ENCODE measurements at regions not wholly inside any gene's neighbourhood (a gene's known extent, or its start where the extent isn't known, plus 50 kb on each side); places are given as distances from the start of the nearest gene placed in this dataset.
A peak's percentile ranks its signal among the peaks of the same experiment; 100 is the strongest.

DNA sequence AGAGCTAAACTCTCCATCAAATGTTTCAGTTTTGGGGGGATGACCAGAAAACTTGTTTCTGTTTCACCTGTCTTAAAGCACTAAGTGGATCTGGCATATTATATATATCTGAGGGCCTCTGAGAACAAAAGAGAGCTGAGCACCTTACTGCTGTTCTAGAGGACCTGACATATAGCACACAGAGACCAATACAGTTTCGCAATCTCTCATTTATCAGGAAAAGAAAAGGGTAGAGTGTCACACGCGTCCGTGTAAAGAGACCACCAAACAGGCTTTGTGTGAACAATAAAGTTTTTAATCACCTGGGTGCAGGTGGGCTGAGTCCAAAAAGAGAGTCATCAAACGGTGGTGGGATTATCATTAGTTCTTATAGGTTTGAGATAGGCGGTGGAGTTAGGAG is 434.5 kb upstream of the KCND2 start:
- TF ChIP-seq, protein P1, sequence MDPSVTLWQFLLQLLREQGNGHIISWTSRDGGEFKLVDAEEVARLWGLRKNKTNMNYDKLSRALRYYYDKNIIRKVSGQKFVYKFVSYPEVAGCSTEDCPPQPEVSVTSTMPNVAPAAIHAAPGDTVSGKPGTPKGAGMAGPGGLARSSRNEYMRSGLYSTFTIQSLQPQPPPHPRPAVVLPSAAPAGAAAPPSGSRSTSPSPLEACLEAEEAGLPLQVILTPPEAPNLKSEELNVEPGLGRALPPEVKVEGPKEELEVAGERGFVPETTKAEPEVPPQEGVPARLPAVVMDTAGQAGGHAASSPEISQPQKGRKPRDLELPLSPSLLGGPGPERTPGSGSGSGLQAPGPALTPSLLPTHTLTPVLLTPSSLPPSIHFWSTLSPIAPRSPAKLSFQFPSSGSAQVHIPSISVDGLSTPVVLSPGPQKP (IDR thresholded peaks at IDR 0.05; ENCODE audit: borderline replicate concordance, low read depth, low read length) = no peak
- TF ChIP-seq, protein P2, sequence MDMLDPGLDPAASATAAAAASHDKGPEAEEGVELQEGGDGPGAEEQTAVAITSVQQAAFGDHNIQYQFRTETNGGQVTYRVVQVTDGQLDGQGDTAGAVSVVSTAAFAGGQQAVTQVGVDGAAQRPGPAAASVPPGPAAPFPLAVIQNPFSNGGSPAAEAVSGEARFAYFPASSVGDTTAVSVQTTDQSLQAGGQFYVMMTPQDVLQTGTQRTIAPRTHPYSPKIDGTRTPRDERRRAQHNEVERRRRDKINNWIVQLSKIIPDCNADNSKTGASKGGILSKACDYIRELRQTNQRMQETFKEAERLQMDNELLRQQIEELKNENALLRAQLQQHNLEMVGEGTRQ (IDR thresholded peaks at IDR 0.05; ENCODE audit: low read depth, low read length) = no peak
- TF ChIP-seq, protein P3, sequence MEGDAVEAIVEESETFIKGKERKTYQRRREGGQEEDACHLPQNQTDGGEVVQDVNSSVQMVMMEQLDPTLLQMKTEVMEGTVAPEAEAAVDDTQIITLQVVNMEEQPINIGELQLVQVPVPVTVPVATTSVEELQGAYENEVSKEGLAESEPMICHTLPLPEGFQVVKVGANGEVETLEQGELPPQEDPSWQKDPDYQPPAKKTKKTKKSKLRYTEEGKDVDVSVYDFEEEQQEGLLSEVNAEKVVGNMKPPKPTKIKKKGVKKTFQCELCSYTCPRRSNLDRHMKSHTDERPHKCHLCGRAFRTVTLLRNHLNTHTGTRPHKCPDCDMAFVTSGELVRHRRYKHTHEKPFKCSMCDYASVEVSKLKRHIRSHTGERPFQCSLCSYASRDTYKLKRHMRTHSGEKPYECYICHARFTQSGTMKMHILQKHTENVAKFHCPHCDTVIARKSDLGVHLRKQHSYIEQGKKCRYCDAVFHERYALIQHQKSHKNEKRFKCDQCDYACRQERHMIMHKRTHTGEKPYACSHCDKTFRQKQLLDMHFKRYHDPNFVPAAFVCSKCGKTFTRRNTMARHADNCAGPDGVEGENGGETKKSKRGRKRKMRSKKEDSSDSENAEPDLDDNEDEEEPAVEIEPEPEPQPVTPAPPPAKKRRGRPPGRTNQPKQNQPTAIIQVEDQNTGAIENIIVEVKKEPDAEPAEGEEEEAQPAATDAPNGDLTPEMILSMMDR (conservative IDR thresholded peaks at IDR 0.05; ENCODE audit: low read depth, low read length) = no peak
- TF ChIP-seq CEBPB (IDR thresholded peaks at IDR 0.05; ENCODE audit: low read depth, low read length) = 0 out of 2 replicates have a peak, but pooled peaks have one; percentile 37
- no peak for TF ChIP-seq POLR2A (IDR thresholded peaks at IDR 0.05; ENCODE audit: low read depth, low read length)
- no peak for TF ChIP-seq MXI1 (IDR thresholded peaks at IDR 0.05; ENCODE audit: borderline replicate concordance, low read depth, low read length)
- TF ChIP-seq SMC3 (IDR thresholded peaks at IDR 0.05; ENCODE audit: low read depth, low read length) = no peak
- TF ChIP-seq RAD21 (IDR thresholded peaks at IDR 0.05; ENCODE audit: low read length) = no peak
- no peak for TF ChIP-seq MAZ (IDR thresholded peaks at IDR 0.05; ENCODE audit: borderline replicate concordance, low read depth, low read length)
- no peak for TF ChIP-seq NFE2L2 (IDR thresholded peaks at IDR 0.05; ENCODE audit: low read depth, low read length)
- TF ChIP-seq MAFK (IDR thresholded peaks at IDR 0.05; ENCODE audit: low read depth, low read length) = no peak
- no peak for TF ChIP-seq CHD1 (IDR thresholded peaks at IDR 0.05; ENCODE audit: low read depth, low read length)
- no peak for TF ChIP-seq BHLHE40 (IDR thresholded peaks at IDR 0.05; ENCODE audit: low read depth, low read length)

Data from IMR-90 (cell line).